ENCODE measurements at regions not wholly inside any gene's neighbourhood (a gene's known extent, or its start where the extent isn't known, plus 50 kb on each side); places are given as distances from the start of the nearest gene placed in this dataset.
A peak's percentile ranks its signal among the peaks of the same experiment; 100 is the strongest.
"Not testable (repeated sequence)": the region's sequence is repeated elsewhere in the genome, so short reads cannot be mapped to it uniquely, and the experiment has no call there.

DNA sequence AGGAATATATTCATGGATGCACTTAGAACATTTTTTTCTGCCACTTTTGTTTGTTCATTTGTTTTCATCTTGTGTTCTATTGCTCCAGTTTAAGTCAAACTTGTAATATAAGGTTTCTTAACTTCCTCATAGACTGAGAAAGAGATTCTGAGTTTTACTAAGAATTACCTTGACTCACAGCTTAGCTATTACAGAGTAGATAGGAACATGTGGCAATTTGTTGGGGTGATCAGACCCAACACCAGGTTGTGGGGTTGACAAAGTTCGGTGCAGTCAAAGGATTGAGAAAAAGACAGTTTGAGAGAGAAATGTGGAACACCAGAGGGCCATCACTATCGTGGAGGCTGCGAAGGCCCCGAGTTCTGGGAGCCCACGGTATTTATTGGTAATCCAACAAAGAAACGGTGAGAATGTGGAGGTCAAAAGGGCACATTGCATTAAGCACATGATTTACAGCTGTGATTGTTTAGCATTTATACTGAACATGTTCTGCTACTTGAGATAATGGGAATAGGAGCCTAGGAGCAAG, 2526.0 kb downstream of the PCDH9 start:
- no peak overlapping the region for H3K4me3 ChIP-seq (ENCODE audit: low read length)
- no peak overlapping the region for H3K27ac ChIP-seq (ENCODE audit: low read length)
- no peak for DNase-seq
- no peaks in the 10 kb centered on the region for H3K27me3 ChIP-seq (ENCODE audit: control insufficient read depth, insufficient read depth, low read length)
- no peaks in the 10 kb centered on the region for H3K36me3 ChIP-seq (ENCODE audit: control insufficient read depth, insufficient read depth, low read length)
- 46% methylated on average over 6 of the region's 6 CpGs for WGBS (ENCODE audit: insufficient coverage)
- H3K4me1 ChIP-seq (ENCODE audit: control insufficient read depth, insufficient read depth, low read length): no peaks in the 10 kb centered on the region
- no peaks in the 10 kb centered on the region for H3K9me3 ChIP-seq (replicated peaks; ENCODE audit: control insufficient read depth, low read depth, low read length)

DNA sequence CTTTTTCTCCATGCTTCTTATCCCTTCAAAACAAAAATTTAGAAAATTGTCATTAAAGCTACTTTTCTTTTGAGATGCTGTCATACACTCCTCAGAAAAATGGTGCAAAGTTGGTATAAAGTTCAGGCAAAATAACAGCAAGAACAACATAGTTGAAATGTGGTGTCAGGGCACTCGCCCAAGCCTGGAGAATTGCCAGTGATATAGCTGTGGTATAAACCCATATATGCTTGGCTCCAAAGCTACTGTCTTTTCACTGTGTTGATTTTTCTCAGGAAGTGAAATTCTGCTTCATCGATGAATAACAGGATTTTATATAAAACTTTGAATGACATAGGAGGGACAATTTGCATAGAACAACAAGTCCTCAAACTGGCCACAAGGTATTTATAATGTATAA, 2532.9 kb downstream of the PCDH9 start:
- no peak overlapping the region for H3K27ac ChIP-seq (ENCODE audit: low read length)
- no peaks in the 10 kb centered on the region for H3K27me3 ChIP-seq (ENCODE audit: control insufficient read depth, insufficient read depth, low read length)
- no peaks in the 10 kb centered on the region for H3K9me3 ChIP-seq (replicated peaks; ENCODE audit: control insufficient read depth, low read depth, low read length)
- no peaks in the 10 kb centered on the region for H3K4me1 ChIP-seq (ENCODE audit: control insufficient read depth, insufficient read depth, low read length)
- WGBS (ENCODE audit: insufficient coverage): no CpG with 5 or more reads among the region's 2 CpGs
- H3K36me3 ChIP-seq (ENCODE audit: control insufficient read depth, insufficient read depth, low read length): no peaks in the 10 kb centered on the region
- peak; percentile 1 for DNase-seq
- H3K4me3 ChIP-seq (ENCODE audit: low read length): no peak overlapping the region

DNA sequence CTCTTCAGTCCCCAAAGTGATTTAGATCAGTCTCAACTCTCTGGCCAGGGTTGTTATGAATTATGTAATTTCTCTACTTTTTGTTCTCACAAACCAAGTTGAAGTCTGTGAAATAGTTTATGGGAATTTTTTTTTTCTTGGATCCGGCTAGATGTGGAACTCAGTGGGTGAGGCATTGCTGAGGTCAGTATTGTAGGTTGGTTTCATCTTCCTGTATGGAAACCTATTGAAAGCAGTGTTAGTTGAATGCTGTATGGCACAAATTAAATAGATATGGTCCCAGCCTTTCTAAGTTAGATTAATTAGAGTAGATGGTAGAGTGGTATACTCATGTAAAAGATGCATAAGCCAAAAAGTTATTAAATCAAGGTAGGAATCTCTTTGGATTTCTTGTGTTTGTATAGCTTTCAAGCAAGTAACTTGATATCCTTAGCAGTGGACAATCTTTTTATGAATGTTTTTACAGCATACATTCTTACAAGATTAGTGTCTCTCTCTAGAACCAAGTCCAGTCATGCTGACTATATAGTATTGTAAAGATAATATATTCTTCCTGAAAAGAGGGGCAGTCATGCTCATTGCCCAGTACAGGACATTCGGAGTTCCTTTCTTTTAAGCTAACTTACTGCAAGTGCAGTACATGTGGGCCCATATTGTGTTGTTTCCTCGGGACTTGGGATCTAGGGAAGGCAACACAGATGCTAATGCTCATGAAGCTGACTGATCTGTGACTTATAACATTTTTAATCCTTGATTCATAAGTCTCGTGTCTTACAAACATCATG, 2541.1 kb downstream of the PCDH9 start:
- no peaks in the 10 kb centered on the region for H3K9me3 ChIP-seq (replicated peaks; ENCODE audit: control insufficient read depth, low read depth, low read length)
- WGBS (ENCODE audit: insufficient coverage): 74% methylated on average over 2 of the region's 4 CpGs
- no peaks in the 10 kb centered on the region for H3K4me1 ChIP-seq (ENCODE audit: control insufficient read depth, insufficient read depth, low read length)
- H3K27ac ChIP-seq (ENCODE audit: low read length): no peak overlapping the region
- H3K4me3 ChIP-seq (ENCODE audit: low read length): no peak overlapping the region
- no peaks in the 10 kb centered on the region for H3K36me3 ChIP-seq (ENCODE audit: control insufficient read depth, insufficient read depth, low read length)
- no peaks in the 10 kb centered on the region for H3K27me3 ChIP-seq (ENCODE audit: control insufficient read depth, insufficient read depth, low read length)
- no peak for DNase-seq

DNA sequence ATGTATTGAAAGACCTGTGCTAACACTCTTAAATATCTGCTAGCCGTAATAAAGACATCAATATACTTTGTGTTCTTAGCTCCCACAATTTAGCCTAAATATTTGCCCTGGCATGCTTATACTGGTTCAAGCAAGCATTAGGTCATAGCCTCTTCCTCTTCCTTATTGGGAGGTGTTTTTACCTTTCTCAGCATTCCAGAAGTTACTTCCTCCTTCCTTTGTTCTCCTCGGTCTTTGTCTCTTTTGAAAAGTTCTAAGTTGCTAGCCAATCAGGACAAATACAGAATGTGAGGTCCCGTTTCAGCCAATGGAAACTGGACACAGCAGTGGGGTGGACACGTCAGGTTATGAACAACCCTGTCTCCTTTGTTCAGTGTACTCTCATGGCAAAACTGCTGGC, 2543.6 kb downstream of the PCDH9 start:
- not testable (repeated sequence) for H3K27me3 ChIP-seq (ENCODE audit: control insufficient read depth, insufficient read depth, low read length); H3K4me1 ChIP-seq (ENCODE audit: control insufficient read depth, insufficient read depth, low read length); H3K4me3 ChIP-seq (ENCODE audit: low read length); DNase-seq; H3K9me3 ChIP-seq (replicated peaks; ENCODE audit: control insufficient read depth, low read depth, low read length); H3K27ac ChIP-seq (ENCODE audit: low read length); H3K36me3 ChIP-seq (ENCODE audit: control insufficient read depth, insufficient read depth, low read length)
- no CpG with 5 or more reads among the region's 4 CpGs for WGBS (ENCODE audit: insufficient coverage)

DNA sequence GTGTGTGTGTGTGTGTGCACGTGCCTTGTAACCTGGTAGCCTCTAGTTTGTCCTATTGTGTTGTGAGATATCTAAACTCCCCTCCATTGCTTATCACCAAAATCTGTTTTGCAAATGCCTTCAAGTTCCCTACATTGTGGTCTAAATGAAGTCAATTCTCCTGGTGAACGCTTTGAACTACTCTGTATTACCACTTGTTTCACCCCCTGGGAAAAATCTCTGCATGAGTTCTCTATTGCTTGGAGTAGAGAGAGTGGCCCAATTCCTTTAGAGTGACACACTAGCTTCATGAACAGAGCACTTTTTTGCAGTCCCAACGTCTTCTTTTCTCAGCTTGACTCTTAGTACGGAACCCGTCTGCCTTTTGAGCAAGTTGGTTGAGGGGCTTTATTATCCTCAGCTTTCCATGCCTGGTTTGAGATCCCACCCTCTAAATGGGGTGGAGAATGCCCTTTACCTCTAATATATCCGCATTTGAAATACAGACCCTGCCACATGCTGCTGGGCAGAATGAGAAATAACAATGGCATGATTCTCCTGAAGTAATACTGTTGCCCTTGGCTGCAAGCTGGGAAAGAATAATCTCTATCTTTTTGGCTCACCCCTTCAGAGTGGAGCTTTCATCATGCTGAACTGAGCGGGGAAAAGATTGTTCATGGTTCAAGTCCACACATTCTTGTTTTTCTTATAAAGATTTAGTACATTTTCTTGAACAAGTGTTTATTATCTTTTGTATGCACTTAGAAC, 2545.3 kb downstream of the PCDH9 start:
- no peak for DNase-seq
- Histone ChIP-seq H3K4me3 (ENCODE audit: low read length) (no peak overlapping the region), H3K27me3 (ENCODE audit: control insufficient read depth, insufficient read depth, low read length) (no peaks in the 10 kb centered on the region), H3K36me3 (ENCODE audit: control insufficient read depth, insufficient read depth, low read length) (no peaks in the 10 kb centered on the region), H3K9me3 (replicated peaks; ENCODE audit: control insufficient read depth, low read depth, low read length) (no peaks in the 10 kb centered on the region), H3K27ac (ENCODE audit: low read length) (no peak overlapping the region), H3K4me1 (ENCODE audit: control insufficient read depth, insufficient read depth, low read length) (no peaks in the 10 kb centered on the region)
- no CpG with 5 or more reads among the region's 7 CpGs for WGBS (ENCODE audit: insufficient coverage)

DNA sequence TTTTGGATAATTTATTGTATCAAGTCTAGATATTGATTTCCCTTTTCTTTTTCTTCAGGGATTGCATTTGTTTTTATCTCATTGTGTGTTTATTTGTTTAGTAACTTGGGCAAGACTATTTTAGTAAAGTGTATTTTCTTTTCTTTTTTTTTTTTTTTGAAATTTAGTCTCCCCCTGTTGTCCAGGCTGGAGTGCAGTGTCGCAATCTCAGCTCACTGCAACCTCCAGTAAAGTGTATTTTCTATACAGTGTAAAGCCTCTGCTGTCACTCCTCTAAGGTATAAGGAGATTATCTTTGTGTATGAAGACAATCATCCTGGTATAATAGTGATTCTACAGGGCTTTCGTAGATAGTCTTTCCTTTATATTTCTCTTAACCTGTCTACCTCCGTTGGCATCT, 2546.0 kb downstream of the PCDH9 start:
- no CpG with 5 or more reads among the region's 3 CpGs for WGBS (ENCODE audit: insufficient coverage)
- no peak overlapping the region for H3K4me3 ChIP-seq (ENCODE audit: low read length)
- no peaks in the 10 kb centered on the region for H3K36me3 ChIP-seq (ENCODE audit: control insufficient read depth, insufficient read depth, low read length)
- no peaks in the 10 kb centered on the region for H3K4me1 ChIP-seq (ENCODE audit: control insufficient read depth, insufficient read depth, low read length)
- H3K9me3 ChIP-seq (replicated peaks; ENCODE audit: control insufficient read depth, low read depth, low read length): no peaks in the 10 kb centered on the region
- DNase-seq: no peak
- no peaks in the 10 kb centered on the region for H3K27me3 ChIP-seq (ENCODE audit: control insufficient read depth, insufficient read depth, low read length)
- H3K27ac ChIP-seq (ENCODE audit: low read length): no peak overlapping the region

DNA sequence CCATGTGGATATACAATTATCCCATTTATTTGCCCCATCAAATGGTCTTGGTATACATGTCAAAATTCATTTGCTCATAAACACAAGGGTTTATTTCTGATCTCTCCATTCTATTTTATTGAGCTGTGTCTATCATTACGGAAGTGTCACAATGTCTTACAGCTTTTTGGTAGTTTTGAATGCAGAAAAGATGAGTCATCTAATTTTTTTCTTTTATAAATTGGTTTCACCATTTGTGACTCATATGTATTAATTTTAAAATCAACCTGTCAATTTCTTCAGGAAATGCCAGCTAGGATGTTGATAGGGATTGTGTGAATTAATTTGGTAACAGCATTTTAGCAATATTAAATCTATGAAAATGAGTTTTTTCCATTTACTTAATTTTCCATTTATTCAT, 2549.4 kb downstream of the PCDH9 start:
- H3K27ac ChIP-seq (ENCODE audit: low read length): no peak overlapping the region
- no peaks in the 10 kb centered on the region for H3K27me3 ChIP-seq (ENCODE audit: control insufficient read depth, insufficient read depth, low read length)
- DNase-seq: no peak
- no peaks in the 10 kb centered on the region for H3K4me1 ChIP-seq (ENCODE audit: control insufficient read depth, insufficient read depth, low read length)
- no peaks in the 10 kb centered on the region for H3K36me3 ChIP-seq (ENCODE audit: control insufficient read depth, insufficient read depth, low read length)
- no CpG with 5 or more reads among the region's 1 CpG for WGBS (ENCODE audit: insufficient coverage)
- H3K4me3 ChIP-seq (ENCODE audit: low read length): no peak overlapping the region
- H3K9me3 ChIP-seq (replicated peaks; ENCODE audit: control insufficient read depth, low read depth, low read length): no peaks in the 10 kb centered on the region

DNA sequence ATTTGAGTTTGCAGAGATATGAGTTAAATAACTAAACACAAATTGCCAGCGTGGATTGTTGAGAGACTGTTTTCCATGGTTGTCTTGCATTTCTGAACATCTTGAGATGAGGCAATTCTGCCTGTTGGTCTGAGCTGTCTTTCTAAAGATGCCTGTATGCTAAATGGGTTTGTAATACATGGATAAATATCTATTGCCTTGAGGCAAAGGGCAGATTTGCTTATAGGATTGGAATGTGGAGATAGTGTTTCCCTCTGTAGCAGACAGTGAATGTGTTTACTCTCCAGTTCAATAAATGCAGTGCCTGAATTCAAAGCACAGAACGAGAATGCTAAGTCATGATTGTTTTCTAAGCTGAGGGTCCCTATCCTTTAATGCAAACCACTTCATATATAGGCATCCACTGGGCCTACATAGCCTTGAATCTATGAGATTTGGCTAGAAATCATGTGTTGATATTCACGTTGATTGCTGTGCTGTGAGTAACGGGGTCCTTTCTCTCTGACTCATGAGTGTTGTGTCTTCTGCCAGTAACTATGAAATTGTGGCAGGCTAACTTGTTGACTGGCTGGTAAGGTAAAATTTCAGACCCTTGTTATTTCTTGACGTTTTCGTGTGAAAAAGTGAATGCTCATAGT, 2554.8 kb downstream of the PCDH9 start:
- Histone ChIP-seq H3K27me3 (ENCODE audit: control insufficient read depth, insufficient read depth, low read length) (no peaks in the 10 kb centered on the region), H3K4me3 (ENCODE audit: low read length) (no peak overlapping the region), H3K36me3 (ENCODE audit: control insufficient read depth, insufficient read depth, low read length) (no peaks in the 10 kb centered on the region), H3K9me3 (replicated peaks; ENCODE audit: control insufficient read depth, low read depth, low read length) (no peaks in the 10 kb centered on the region), H3K27ac (ENCODE audit: low read length) (no peak overlapping the region), H3K4me1 (ENCODE audit: control insufficient read depth, insufficient read depth, low read length) (no peaks in the 10 kb centered on the region)
- DNase-seq: no peak
- WGBS (ENCODE audit: insufficient coverage): 81% methylated on average over 4 of the region's 6 CpGs

DNA sequence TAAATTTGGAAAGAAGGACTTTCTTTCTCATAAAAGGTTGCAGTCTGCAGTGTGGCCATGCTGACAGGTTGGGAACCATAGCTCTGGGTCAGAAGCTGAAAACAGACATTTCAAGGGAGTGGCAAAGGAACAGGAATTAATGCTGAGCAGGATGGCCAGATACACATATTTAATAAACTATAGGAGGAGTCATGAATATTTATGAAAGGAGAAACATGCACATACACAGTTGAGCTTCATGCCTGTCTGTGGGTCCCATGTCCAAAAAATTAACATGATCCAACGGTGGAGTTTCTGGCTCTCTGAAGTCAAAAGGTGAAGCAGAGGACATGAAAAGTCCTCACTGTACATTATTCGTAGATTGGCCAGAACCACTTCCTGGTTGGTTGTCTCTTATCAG, 2556.0 kb downstream of the PCDH9 start:
- Histone ChIP-seq H3K27me3 (ENCODE audit: control insufficient read depth, insufficient read depth, low read length) (no peaks in the 10 kb centered on the region), H3K4me1 (ENCODE audit: control insufficient read depth, insufficient read depth, low read length) (no peaks in the 10 kb centered on the region), H3K27ac (ENCODE audit: low read length) (no peak overlapping the region), H3K9me3 (replicated peaks; ENCODE audit: control insufficient read depth, low read depth, low read length) (no peaks in the 10 kb centered on the region), H3K36me3 (ENCODE audit: control insufficient read depth, insufficient read depth, low read length) (no peaks in the 10 kb centered on the region), H3K4me3 (ENCODE audit: low read length) (no peak overlapping the region)
- no peak for DNase-seq
- WGBS (ENCODE audit: insufficient coverage): 94% methylated on average over 2 of the region's 2 CpGs

DNA sequence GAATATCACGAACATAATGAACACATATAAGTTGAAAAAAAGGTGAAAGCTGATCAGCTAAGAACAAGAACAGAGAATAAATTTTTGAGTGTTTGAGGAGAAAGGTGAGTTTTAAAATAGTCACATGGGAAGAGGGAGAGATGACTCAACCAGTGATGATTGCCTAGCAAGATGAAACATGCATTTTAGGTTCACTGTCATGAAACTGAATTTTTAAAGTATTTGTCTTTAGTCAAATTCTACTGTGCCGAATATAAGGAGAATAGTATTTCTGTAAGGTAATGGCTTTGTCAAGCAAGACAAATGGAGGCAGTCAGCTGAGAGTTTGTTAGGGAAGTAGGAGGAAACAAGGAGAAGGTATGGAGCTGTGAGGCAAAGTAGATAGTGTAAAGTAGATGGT, 2557.4 kb downstream of the PCDH9 start:
- H3K36me3 ChIP-seq (ENCODE audit: control insufficient read depth, insufficient read depth, low read length): no peaks in the 10 kb centered on the region
- no peaks in the 10 kb centered on the region for H3K9me3 ChIP-seq (replicated peaks; ENCODE audit: control insufficient read depth, low read depth, low read length)
- DNase-seq: no peak
- H3K4me1 ChIP-seq (ENCODE audit: control insufficient read depth, insufficient read depth, low read length): no peaks in the 10 kb centered on the region
- no CpG with 5 or more reads among the region's 2 CpGs for WGBS (ENCODE audit: insufficient coverage)
- H3K27me3 ChIP-seq (ENCODE audit: control insufficient read depth, insufficient read depth, low read length): no peaks in the 10 kb centered on the region
- H3K27ac ChIP-seq (ENCODE audit: low read length): no peak overlapping the region
- H3K4me3 ChIP-seq (ENCODE audit: low read length): no peak overlapping the region
